IMR-90 (cell line): ENCODE measurements at regions not wholly inside any gene's neighbourhood (a gene's known extent, or its start where the extent isn't known, plus 50 kb on each side); places are given as distances from the start of the nearest gene placed in this dataset.

ENCODE experiments used
- ATAC-seq: fragments of 200-7000 bp; cut with Tn5 transposase; 2 replicates; pipeline ENCODE4 v1.9.1; 2020; ENCODE audit warnings: low read depth, mild to moderate bottlenecking, moderate library complexity
- BruUV-seq: library from RNA; stranded (reverse); fragments of 400-500 nt; replicated peaks from 2 replicates; lab custom pipeline; 2021; lab: Mats Ljungman, UMichigan
- CTCF ChIA-PET: fragments of 300-600 bp; formaldehyde crosslinking; extraction: SDS; loops from one replicate; lab custom pipeline; 2021; ENCODE audit warnings: antibody characterized with exemption; lab: Yijun Ruan, JAX
- POLR2A ChIA-PET: fragments of 300-600 bp; sonication (Branson Sonifier 250); formaldehyde crosslinking; loops from one replicate; lab custom pipeline; 2022; ENCODE audit warnings: antibody characterized with exemption; ENCODE audit not compliant: unreplicated experiment; lab: Charles Lee
- DNase-seq: peaks from one replicate; pipeline ENCODE4 v3.0.0; 2013
- H2AFZ ChIP-seq: replicated peaks from 2 replicates; pipeline ENCODE3; 2013; ENCODE audit warnings: low read length, mild to moderate bottlenecking; ENCODE audit not compliant: poor library complexity
- H2AK5ac ChIP-seq: 2 replicates; pipeline ENCODE4 v1.6.1; 2013; ENCODE audit warnings: low read depth, low read length, inconsistent platforms
- H2AK9ac ChIP-seq: replicated peaks from 2 replicates; pipeline ENCODE3; 2013; ENCODE audit warnings: mild to moderate bottlenecking, low read depth, low read length, moderate library complexity; ENCODE audit not compliant: poor library complexity
- H2BK120ac ChIP-seq: 2 replicates; pipeline ENCODE4 v1.6.1; 2013; ENCODE audit warnings: low read depth, low read length, inconsistent platforms
- H2BK15ac ChIP-seq: 3 replicates; pipeline ENCODE4 v1.6.1; 2013; ENCODE audit warnings: low read depth, low read length, inconsistent platforms
- H2BK20ac ChIP-seq: 2 replicates; pipeline ENCODE4 v1.6.1; 2013; ENCODE audit warnings: low read depth, mild to moderate bottlenecking, inconsistent platforms, low read length, moderate library complexity
- H2BK5ac ChIP-seq: 2 replicates; pipeline ENCODE4 v1.6.1; 2013; ENCODE audit warnings: mild to moderate bottlenecking, low read depth, low read length, inconsistent platforms; ENCODE audit not compliant: poor library complexity, severe bottlenecking
- H3K14ac ChIP-seq: replicated peaks from 2 replicates; pipeline ENCODE4 v1.6.1; 2013; ENCODE audit warnings: low read depth, low read length, inconsistent platforms
- H3K18ac ChIP-seq: 2 replicates; pipeline ENCODE4 v1.6.1; 2013; ENCODE audit warnings: low read depth, low read length, control low read depth
- H3K23ac ChIP-seq: 2 replicates; pipeline ENCODE4 v1.6.1; 2013; ENCODE audit warnings: low read depth, low read length, inconsistent platforms
- H3K27ac ChIP-seq: 2 replicates; pipeline ENCODE4 v1.5.1; 2013; ENCODE audit warnings: mild to moderate bottlenecking, control low read depth, low read length; ENCODE audit not compliant: insufficient read depth
- H3K27me3 ChIP-seq: 2 replicates; pipeline ENCODE4 v1.6.1; 2013; ENCODE audit warnings: low read length; ENCODE audit not compliant: control insufficient read depth, insufficient read depth
- H3K36me3 ChIP-seq: 2 replicates; pipeline ENCODE4 v1.6.1; 2013; ENCODE audit warnings: low read length, mixed read lengths; ENCODE audit not compliant: control insufficient read depth, insufficient read depth
- H3K4ac ChIP-seq: 2 replicates; pipeline ENCODE4 v1.6.1; 2013; ENCODE audit warnings: low read depth, low read length, inconsistent platforms
- H3K4me1 ChIP-seq: 2 replicates; pipeline ENCODE4 v1.6.1; 2013; ENCODE audit warnings: low read length, mixed read lengths; ENCODE audit not compliant: control insufficient read depth, insufficient read depth
- H3K4me2 ChIP-seq: 2 replicates; pipeline ENCODE4 v1.6.1; 2013; ENCODE audit warnings: low read depth, mild to moderate bottlenecking, control low read depth, low read length, moderate library complexity
- H3K4me3 ChIP-seq: 2 replicates; pipeline ENCODE4 v1.5.1; 2013; ENCODE audit warnings: low read depth, mild to moderate bottlenecking, control low read depth, low read length, moderate library complexity; ENCODE audit not compliant: insufficient read depth
- H3K56ac ChIP-seq: 2 replicates; pipeline ENCODE4 v1.6.1; 2013; ENCODE audit warnings: low read length, inconsistent platforms; ENCODE audit not compliant: insufficient read depth; ENCODE audit errors: extremely low read depth
- H3K79me1 ChIP-seq, 2 experiments: 2 replicates each; pipeline ENCODE4 v1.6.1; 2013; ENCODE audit warnings: low read length in 2 of 2, inconsistent platforms in 1 of 2, low read depth in 1 of 2
- H3K9ac ChIP-seq: 2 replicates; pipeline ENCODE4 v1.6.1; 2013; ENCODE audit warnings: low read depth, low read length, control low read depth
- H3K9me1 ChIP-seq: 2 replicates; pipeline ENCODE4 v1.6.1; 2013; ENCODE audit warnings: low read length, inconsistent platforms; ENCODE audit not compliant: insufficient read depth
- H3K9me3 ChIP-seq: 2 replicates; pipeline ENCODE4 v1.6.1; 2013; ENCODE audit warnings: low read length; ENCODE audit not compliant: control insufficient read depth, insufficient read depth
- H4K20me1 ChIP-seq: 2 replicates; pipeline ENCODE4 v1.6.1; 2013; ENCODE audit warnings: low read length, inconsistent platforms; ENCODE audit not compliant: insufficient read depth
- H4K5ac ChIP-seq: 2 replicates; pipeline ENCODE4 v1.6.1; 2013; ENCODE audit warnings: mild to moderate bottlenecking, low read depth, low read length, control low read depth
- H4K8ac ChIP-seq, 2 experiments: 2 replicates each; pipeline ENCODE4 v1.6.1; 2013; ENCODE audit warnings: low read depth in 2 of 2, low read length in 2 of 2, control low read depth in 1 of 2, inconsistent platforms in 1 of 2
- H4K91ac ChIP-seq: 2 replicates; pipeline ENCODE4 v1.6.1; 2013; ENCODE audit warnings: low read depth, low read length, inconsistent platforms; ENCODE audit not compliant: insufficient read depth
- CEBPB ChIP-seq: IDR thresholded peaks from 2 replicates; pipeline ENCODE4 v1.6.1; 2012; ENCODE audit warnings: low read depth, low read length, improper control_type of control experiment
- FOS ChIP-seq: fragments of 150-350 bp; IDR thresholded peaks from 2 replicates; pipeline ENCODE4 v1.6.1; 2016; ENCODE audit warnings: low read depth, low read length
- MAFK ChIP-seq: IDR thresholded peaks from 2 replicates; pipeline ENCODE4 v1.6.1; 2012; ENCODE audit warnings: low read depth, low read length, improper control_type of control experiment
- MAZ ChIP-seq: IDR thresholded peaks from 2 replicates; pipeline ENCODE4 v1.6.1; 2012; ENCODE audit warnings: low read depth, mild to moderate bottlenecking, low read length, improper control_type of control experiment, moderate library complexity, borderline replicate concordance
- NFE2L2 ChIP-seq: fragments of 150-350 bp; IDR thresholded peaks from 2 replicates; pipeline ENCODE4 v1.6.1; 2016; ENCODE audit warnings: low read depth, mild to moderate bottlenecking, low read length
- RAD21 ChIP-seq: IDR thresholded peaks from 2 replicates; pipeline ENCODE4 v1.6.1; 2012; ENCODE audit warnings: low read length, improper control_type of control experiment
- WGBS, 2 experiments: methylation state at CpG; one replicate each; pipeline versions ENCODE4 v1.1.5 to v1.1.7; 2013; ENCODE audit warnings: missing lambda C conversion rate in 2 of 2; ENCODE audit not compliant: insufficient read length in 1 of 2; ENCODE audit errors: extremely low coverage in 2 of 2; 5-methylcytosine and 5-hydroxymethylcytosine counted together
- dilution Hi-C: fragments of 300-500 bp; cut with HindIII; formaldehyde crosslinking; loops from one replicate; pipeline ENCODE4 v1.14.3; 2018; ENCODE audit warnings: low sequenced_read_pairs; ENCODE audit not compliant: unreplicated experiment
- in situ Hi-C: fragments of 300-500 bp; cut with MboI; formaldehyde crosslinking; loops from 3 replicates; pipeline ENCODE4 v1.14.3; 2019; ENCODE audit warnings: low sequenced_read_pairs, inconsistent platforms, mixed read lengths
- intact Hi-C: fragments of 100-400 bp; cut with micrococcal nuclease; formaldehyde crosslinking; loops from 2 replicates; pipeline ENCODE4 v1.10.0; 2022
- TF ChIP-seq, protein P1 (sequence below): fragments of 150-350 bp; IDR thresholded peaks from 2 replicates; pipeline ENCODE4 v1.6.1; 2016; ENCODE audit warnings: low read depth, mild to moderate bottlenecking, low read length, moderate library complexity, borderline replicate concordance

- H3K14ac ChIP-seq = no peak overlapping the region
- H3K4me1 ChIP-seq = no peaks in the 10 kb centered on the region
- H3K23ac ChIP-seq = no peak overlapping the region
- no peak overlapping the region for H3K56ac ChIP-seq
- no peak overlapping the region for H3K27ac ChIP-seq
- H2AFZ ChIP-seq = no peak overlapping the region
- no peaks in the 10 kb centered on the region for H3K9me3 ChIP-seq
- H3K4ac ChIP-seq = no peak overlapping the region
- H3K9ac ChIP-seq = no peak overlapping the region
- peaks cover 53% of the 10 kb centered on the region for H3K27me3 ChIP-seq
- TF ChIP-seq MAFK (no peak), FOS (no peak), RAD21 (no peak), CEBPB (no peak), MAZ (no peak), NFE2L2 (no peak)
- TF ChIP-seq, protein P1, sequence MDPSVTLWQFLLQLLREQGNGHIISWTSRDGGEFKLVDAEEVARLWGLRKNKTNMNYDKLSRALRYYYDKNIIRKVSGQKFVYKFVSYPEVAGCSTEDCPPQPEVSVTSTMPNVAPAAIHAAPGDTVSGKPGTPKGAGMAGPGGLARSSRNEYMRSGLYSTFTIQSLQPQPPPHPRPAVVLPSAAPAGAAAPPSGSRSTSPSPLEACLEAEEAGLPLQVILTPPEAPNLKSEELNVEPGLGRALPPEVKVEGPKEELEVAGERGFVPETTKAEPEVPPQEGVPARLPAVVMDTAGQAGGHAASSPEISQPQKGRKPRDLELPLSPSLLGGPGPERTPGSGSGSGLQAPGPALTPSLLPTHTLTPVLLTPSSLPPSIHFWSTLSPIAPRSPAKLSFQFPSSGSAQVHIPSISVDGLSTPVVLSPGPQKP = no peak
- no peak overlapping the region for H3K4me2 ChIP-seq
- ChIA-PET CTCF (no interaction called here), POLR2A (no interaction called here)
- no peak overlapping the region for H4K8ac ChIP-seq
- H3K79me1 ChIP-seq = no peaks in the 10 kb centered on the region
- ATAC-seq (no peak), DNase-seq (no peak)
- no peak overlapping the region for H2BK15ac ChIP-seq
- no peak overlapping the region for H4K5ac ChIP-seq
- H2AK5ac ChIP-seq = no peak overlapping the region
- H2AK9ac ChIP-seq = peak overlapping the region; percentile 42
- intact Hi-C loops = no loop called here
- no peak overlapping the region for H2BK5ac ChIP-seq
- no peaks in the 10 kb centered on the region for H3K36me3 ChIP-seq
- no peaks in the 10 kb centered on the region for H3K9me1 ChIP-seq
- 40% methylated on average over 1 of the region's 5 CpGs; no CpG with 5 or more reads in 1 of the 2 experiments for WGBS, 2 experiments
- in situ Hi-C loops = no loop called here
- dilution Hi-C loops = no loop called here
- BruUV-seq = no TSS peak
- H2BK120ac ChIP-seq = no peak overlapping the region
- H3K18ac ChIP-seq = no peak overlapping the region
- H4K20me1 ChIP-seq = no peaks in the 10 kb centered on the region
- H3K4me3 ChIP-seq = no peak overlapping the region
- no peak overlapping the region for H2BK20ac ChIP-seq
- no peak overlapping the region for H4K91ac ChIP-seq
Measured at GRCh38 chr17:36817483-36818048, 119.7 kb upstream of the LHX1 start.
